ENCODE measurements at regions not wholly inside any gene's neighbourhood (a gene's known extent, or its start where the extent isn't known, plus 50 kb on each side); places are given as distances from the start of the nearest gene placed in this dataset.

DNA sequence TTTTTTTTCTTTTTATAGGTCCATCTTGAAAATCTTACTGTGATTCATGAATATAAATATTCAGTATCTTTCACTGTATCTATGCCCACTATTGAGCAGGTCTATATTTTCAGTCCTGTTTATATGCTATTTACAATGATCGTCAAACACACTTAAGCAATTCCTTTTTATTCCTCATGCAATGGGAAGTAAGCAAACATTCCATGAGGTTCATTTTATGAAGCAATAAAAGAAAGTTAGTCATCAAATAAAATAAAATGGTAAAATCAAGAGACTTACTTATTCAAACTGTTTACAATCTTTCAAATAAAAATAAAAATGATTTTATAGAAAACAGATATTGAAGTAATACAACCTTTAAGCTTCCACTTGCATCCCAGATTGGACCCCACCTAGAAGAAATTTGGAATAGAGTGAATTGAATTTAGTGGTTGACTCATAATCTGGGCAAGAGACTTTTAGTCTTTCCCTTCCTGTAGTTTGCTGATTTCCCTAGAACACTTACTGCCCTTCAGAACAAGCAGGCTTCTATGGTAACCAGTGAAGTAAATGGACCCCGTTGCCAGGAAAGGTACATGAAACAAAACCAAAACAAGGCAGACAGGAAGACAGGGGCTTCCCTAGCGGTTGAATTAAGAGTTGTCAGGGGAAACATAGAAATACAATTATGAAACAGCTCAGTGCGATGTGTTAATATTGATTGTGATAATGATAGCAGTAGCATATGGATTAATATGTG lies 241.0 kb upstream of the ATP2B1 start:
- TF ChIP-seq, protein P1, sequence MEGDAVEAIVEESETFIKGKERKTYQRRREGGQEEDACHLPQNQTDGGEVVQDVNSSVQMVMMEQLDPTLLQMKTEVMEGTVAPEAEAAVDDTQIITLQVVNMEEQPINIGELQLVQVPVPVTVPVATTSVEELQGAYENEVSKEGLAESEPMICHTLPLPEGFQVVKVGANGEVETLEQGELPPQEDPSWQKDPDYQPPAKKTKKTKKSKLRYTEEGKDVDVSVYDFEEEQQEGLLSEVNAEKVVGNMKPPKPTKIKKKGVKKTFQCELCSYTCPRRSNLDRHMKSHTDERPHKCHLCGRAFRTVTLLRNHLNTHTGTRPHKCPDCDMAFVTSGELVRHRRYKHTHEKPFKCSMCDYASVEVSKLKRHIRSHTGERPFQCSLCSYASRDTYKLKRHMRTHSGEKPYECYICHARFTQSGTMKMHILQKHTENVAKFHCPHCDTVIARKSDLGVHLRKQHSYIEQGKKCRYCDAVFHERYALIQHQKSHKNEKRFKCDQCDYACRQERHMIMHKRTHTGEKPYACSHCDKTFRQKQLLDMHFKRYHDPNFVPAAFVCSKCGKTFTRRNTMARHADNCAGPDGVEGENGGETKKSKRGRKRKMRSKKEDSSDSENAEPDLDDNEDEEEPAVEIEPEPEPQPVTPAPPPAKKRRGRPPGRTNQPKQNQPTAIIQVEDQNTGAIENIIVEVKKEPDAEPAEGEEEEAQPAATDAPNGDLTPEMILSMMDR (IDR thresholded peaks at IDR 0.05) = peak; percentile 44 to 65 (median 58)
- TF ChIP-seq POLR2A (IDR thresholded peaks at IDR 0.05) = no peak
